ENCODE measurements at regions not wholly inside any gene's neighbourhood (a gene's known extent, or its start where the extent isn't known, plus 50 kb on each side); places are given as distances from the start of the nearest gene placed in this dataset.
A peak's percentile ranks its signal among the peaks of the same experiment; 100 is the strongest.

- ATAC-seq (no peak), DNase-seq (no peak)
- 53% methylated on average over 2 of the region's 2 CpGs for WGBS
- Histone ChIP-seq H3K4me1 (ENCODE audit: control insufficient read depth, insufficient read depth, low read length) (no peaks in the 10 kb centered on the region), H3K27me3 (ENCODE audit: control insufficient read depth, insufficient read depth) (no peaks in the 10 kb centered on the region), H3K9me3 (ENCODE audit: control insufficient read depth, low read length) (no peaks in the 10 kb centered on the region), H3K27ac (ENCODE audit: low read length) (no peak overlapping the region), H3K4me3 (ENCODE audit: low read length) (no peak overlapping the region)
- intact Hi-C loops (cut with DNase I): no loop called here
Measured at GRCh38 chr3:5293207-5293606, 105.7 kb downstream of the EDEM1 start.

GRCh38 chr3:5294356-5294755 lies 106.8 kb downstream of the EDEM1 start:
- intact Hi-C loops (cut with DNase I): no loop called here
- WGBS: 87% methylated on average over 4 of the region's 4 CpGs
- H3K4me3 ChIP-seq (ENCODE audit: low read length): no peak overlapping the region
- no peak overlapping the region for H3K27ac ChIP-seq (ENCODE audit: low read length)
- no peaks in the 10 kb centered on the region for H3K27me3 ChIP-seq (ENCODE audit: control insufficient read depth, insufficient read depth)
- H3K4me1 ChIP-seq (ENCODE audit: control insufficient read depth, insufficient read depth, low read length): no peaks in the 10 kb centered on the region
- DNase-seq (no peak), ATAC-seq (no peak)
- H3K9me3 ChIP-seq (ENCODE audit: control insufficient read depth, low read length): no peaks in the 10 kb centered on the region

- Histone ChIP-seq H3K27ac (ENCODE audit: low read length) (no peak overlapping the region), H3K27me3 (ENCODE audit: control insufficient read depth, insufficient read depth) (no peaks in the 10 kb centered on the region), H3K4me3 (ENCODE audit: low read length) (no peak overlapping the region), H3K4me1 (ENCODE audit: control insufficient read depth, insufficient read depth, low read length) (no peaks in the 10 kb centered on the region), H3K9me3 (ENCODE audit: control insufficient read depth, low read length) (no peaks in the 10 kb centered on the region)
- WGBS: 70% methylated on average over 1 of the region's 1 CpG
- ATAC-seq (no peak), DNase-seq (no peak)
- intact Hi-C loops (cut with DNase I): no loop called here
Measured at GRCh38 chr3:5295191-5295690, 107.7 kb downstream of the EDEM1 start.

GRCh38 chr3:5296362-5296761 lies 108.9 kb downstream of the EDEM1 start:
- no peaks in the 10 kb centered on the region for H3K9me3 ChIP-seq (ENCODE audit: control insufficient read depth, low read length)
- no peaks in the 10 kb centered on the region for H3K27me3 ChIP-seq (ENCODE audit: control insufficient read depth, insufficient read depth)
- H3K4me1 ChIP-seq (ENCODE audit: control insufficient read depth, insufficient read depth, low read length): no peaks in the 10 kb centered on the region
- no peak for DNase-seq
- ATAC-seq: no peak
- intact Hi-C loops (cut with DNase I): no loop called here
- H3K4me3 ChIP-seq (ENCODE audit: low read length): no peak overlapping the region
- no peak overlapping the region for H3K27ac ChIP-seq (ENCODE audit: low read length)
- 92% methylated on average over 2 of the region's 2 CpGs for WGBS

- Histone ChIP-seq H3K27ac (ENCODE audit: low read length) (no peak overlapping the region), H3K27me3 (ENCODE audit: control insufficient read depth, insufficient read depth) (no peaks in the 10 kb centered on the region), H3K9me3 (ENCODE audit: control insufficient read depth, low read length) (no peaks in the 10 kb centered on the region), H3K4me3 (ENCODE audit: low read length) (no peak overlapping the region), H3K4me1 (ENCODE audit: control insufficient read depth, insufficient read depth, low read length) (no peaks in the 10 kb centered on the region)
- DNase-seq (no peak), ATAC-seq (no peak)
- intact Hi-C loops (cut with DNase I): no loop called here
- 47% methylated on average over 1 of the region's 1 CpG for WGBS
Measured at GRCh38 chr3:5297895-5298294, 110.4 kb downstream of the EDEM1 start.

GRCh38 chr3:5298453-5298852 lies 110.9 kb downstream of the EDEM1 start:
- intact Hi-C loops (cut with DNase I): no loop called here

GRCh38 chr3:5299161-5299560 lies 111.7 kb downstream of the EDEM1 start:
- no peaks in the 10 kb centered on the region for H3K27me3 ChIP-seq (ENCODE audit: control insufficient read depth, insufficient read depth)
- ATAC-seq (no peak), DNase-seq (no peak)
- no peaks in the 10 kb centered on the region for H3K9me3 ChIP-seq (ENCODE audit: control insufficient read depth, low read length)
- H3K4me1 ChIP-seq (ENCODE audit: control insufficient read depth, insufficient read depth, low read length): no peaks in the 10 kb centered on the region
- WGBS: 62% methylated on average over 3 of the region's 3 CpGs
- H3K27ac ChIP-seq (ENCODE audit: low read length): no peak overlapping the region
- intact Hi-C loops (cut with DNase I): no loop called here
- H3K4me3 ChIP-seq (ENCODE audit: low read length): no peak overlapping the region

More at GRCh38 chr3:5298453-5298852, 110.9 kb downstream of the EDEM1 start:
- Histone ChIP-seq H3K9me3 (ENCODE audit: control insufficient read depth, low read length) (no peaks in the 10 kb centered on the region), H3K27ac (ENCODE audit: low read length) (no peak overlapping the region), H3K4me3 (ENCODE audit: low read length) (no peak overlapping the region), H3K27me3 (ENCODE audit: control insufficient read depth, insufficient read depth) (no peaks in the 10 kb centered on the region), H3K4me1 (ENCODE audit: control insufficient read depth, insufficient read depth, low read length) (no peaks in the 10 kb centered on the region)
- 65% methylated on average over 3 of the region's 3 CpGs for WGBS
- ATAC-seq (no peak), DNase-seq (no peak)

GRCh38 chr3:5300638-5301037 lies 113.1 kb downstream of the EDEM1 start:
- H3K4me1 ChIP-seq (ENCODE audit: control insufficient read depth, insufficient read depth, low read length): no peaks in the 10 kb centered on the region
- intact Hi-C loops (cut with DNase I): no loop called here
- whole genome bisulfite sequencing: 72% methylated on average over 4 of the region's 4 CpGs
- ATAC-seq (no peak), DNase-seq (no peak)
- H3K9me3 ChIP-seq (ENCODE audit: control insufficient read depth, low read length): no peaks in the 10 kb centered on the region
- no peak overlapping the region for H3K4me3 ChIP-seq (ENCODE audit: low read length)
- peak overlapping the region; percentile 66 for H3K27ac ChIP-seq (ENCODE audit: low read length)
- H3K27me3 ChIP-seq (ENCODE audit: control insufficient read depth, insufficient read depth): no peaks in the 10 kb centered on the region

GRCh38 chr3:5301651-5302297 lies 114.3 kb downstream of the EDEM1 start:
- ATAC-seq (peak; percentile 30 to 64), DNase-seq (no peak)
- Histone ChIP-seq H3K4me3 (ENCODE audit: low read length) (no peak overlapping the region), H3K4me1 (ENCODE audit: control insufficient read depth, insufficient read depth, low read length) (no peaks in the 10 kb centered on the region), H3K27ac (ENCODE audit: low read length) (peak overlapping the region; percentile 62), H3K27me3 (ENCODE audit: control insufficient read depth, insufficient read depth) (no peaks in the 10 kb centered on the region), H3K9me3 (ENCODE audit: control insufficient read depth, low read length) (no peaks in the 10 kb centered on the region)
- intact Hi-C loops (cut with DNase I): no loop called here
- WGBS: 40% methylated on average over 7 of the region's 7 CpGs

- no peaks in the 10 kb centered on the region for H3K4me1 ChIP-seq (ENCODE audit: control insufficient read depth, insufficient read depth, low read length)
- intact Hi-C loops (cut with DNase I): no loop called here
- ATAC-seq: no peak
- H3K4me3 ChIP-seq (ENCODE audit: low read length): no peak overlapping the region
- no peak overlapping the region for H3K27ac ChIP-seq (ENCODE audit: low read length)
- 72% methylated on average over 3 of the region's 3 CpGs for WGBS
- H3K9me3 ChIP-seq (ENCODE audit: control insufficient read depth, low read length): no peaks in the 10 kb centered on the region
- no peak for DNase-seq
- no peaks in the 10 kb centered on the region for H3K27me3 ChIP-seq (ENCODE audit: control insufficient read depth, insufficient read depth)
Measured at GRCh38 chr3:5302661-5303060, 115.2 kb downstream of the EDEM1 start.

GRCh38 chr3:5304188-5304587 lies 116.7 kb downstream of the EDEM1 start:
- ATAC-seq (no peak), DNase-seq (no peak)
- no peak overlapping the region for H3K27ac ChIP-seq (ENCODE audit: low read length)
- no peak overlapping the region for H3K4me3 ChIP-seq (ENCODE audit: low read length)
- H3K27me3 ChIP-seq (ENCODE audit: control insufficient read depth, insufficient read depth): no peaks in the 10 kb centered on the region
- 65% methylated on average over 1 of the region's 1 CpG for WGBS
- no peaks in the 10 kb centered on the region for H3K9me3 ChIP-seq (ENCODE audit: control insufficient read depth, low read length)
- intact Hi-C loops (cut with DNase I): no loop called here
- no peaks in the 10 kb centered on the region for H3K4me1 ChIP-seq (ENCODE audit: control insufficient read depth, insufficient read depth, low read length)

Data from right cardiac atrium (tissue), 5 donors.